ENCODE measurements at regions not wholly inside any gene's neighbourhood (a gene's known extent, or its start where the extent isn't known, plus 50 kb on each side); places are given as distances from the start of the nearest gene placed in this dataset.

DNA sequence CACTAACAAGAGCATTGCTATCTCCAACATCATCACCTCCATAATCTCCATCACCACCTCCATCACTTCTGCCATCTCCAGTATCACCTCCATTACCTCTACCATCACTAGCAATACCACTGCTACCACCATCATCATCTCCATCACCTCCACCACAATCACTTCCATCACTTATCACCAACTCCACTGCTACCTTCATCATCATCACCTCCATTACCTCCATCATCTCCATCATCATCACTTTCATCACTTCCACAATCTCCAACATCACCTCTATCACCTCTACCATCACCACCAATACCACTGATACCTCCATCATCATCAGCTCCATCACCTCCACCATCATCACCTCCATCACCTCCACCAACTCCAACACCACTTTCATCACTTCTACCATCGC is 102.4 kb upstream of the TMEM132C start:
- TF ChIP-seq, protein P1, sequence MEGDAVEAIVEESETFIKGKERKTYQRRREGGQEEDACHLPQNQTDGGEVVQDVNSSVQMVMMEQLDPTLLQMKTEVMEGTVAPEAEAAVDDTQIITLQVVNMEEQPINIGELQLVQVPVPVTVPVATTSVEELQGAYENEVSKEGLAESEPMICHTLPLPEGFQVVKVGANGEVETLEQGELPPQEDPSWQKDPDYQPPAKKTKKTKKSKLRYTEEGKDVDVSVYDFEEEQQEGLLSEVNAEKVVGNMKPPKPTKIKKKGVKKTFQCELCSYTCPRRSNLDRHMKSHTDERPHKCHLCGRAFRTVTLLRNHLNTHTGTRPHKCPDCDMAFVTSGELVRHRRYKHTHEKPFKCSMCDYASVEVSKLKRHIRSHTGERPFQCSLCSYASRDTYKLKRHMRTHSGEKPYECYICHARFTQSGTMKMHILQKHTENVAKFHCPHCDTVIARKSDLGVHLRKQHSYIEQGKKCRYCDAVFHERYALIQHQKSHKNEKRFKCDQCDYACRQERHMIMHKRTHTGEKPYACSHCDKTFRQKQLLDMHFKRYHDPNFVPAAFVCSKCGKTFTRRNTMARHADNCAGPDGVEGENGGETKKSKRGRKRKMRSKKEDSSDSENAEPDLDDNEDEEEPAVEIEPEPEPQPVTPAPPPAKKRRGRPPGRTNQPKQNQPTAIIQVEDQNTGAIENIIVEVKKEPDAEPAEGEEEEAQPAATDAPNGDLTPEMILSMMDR (IDR thresholded peaks at IDR 0.05) = no peak
- TF ChIP-seq POLR2A (IDR thresholded peaks at IDR 0.05) = no peak

Data from prostate gland (tissue), 2 donors.